ENCODE measurements at regions not wholly inside any gene's neighbourhood (a gene's known extent, or its start where the extent isn't known, plus 50 kb on each side); places are given as distances from the start of the nearest gene placed in this dataset.

DNA sequence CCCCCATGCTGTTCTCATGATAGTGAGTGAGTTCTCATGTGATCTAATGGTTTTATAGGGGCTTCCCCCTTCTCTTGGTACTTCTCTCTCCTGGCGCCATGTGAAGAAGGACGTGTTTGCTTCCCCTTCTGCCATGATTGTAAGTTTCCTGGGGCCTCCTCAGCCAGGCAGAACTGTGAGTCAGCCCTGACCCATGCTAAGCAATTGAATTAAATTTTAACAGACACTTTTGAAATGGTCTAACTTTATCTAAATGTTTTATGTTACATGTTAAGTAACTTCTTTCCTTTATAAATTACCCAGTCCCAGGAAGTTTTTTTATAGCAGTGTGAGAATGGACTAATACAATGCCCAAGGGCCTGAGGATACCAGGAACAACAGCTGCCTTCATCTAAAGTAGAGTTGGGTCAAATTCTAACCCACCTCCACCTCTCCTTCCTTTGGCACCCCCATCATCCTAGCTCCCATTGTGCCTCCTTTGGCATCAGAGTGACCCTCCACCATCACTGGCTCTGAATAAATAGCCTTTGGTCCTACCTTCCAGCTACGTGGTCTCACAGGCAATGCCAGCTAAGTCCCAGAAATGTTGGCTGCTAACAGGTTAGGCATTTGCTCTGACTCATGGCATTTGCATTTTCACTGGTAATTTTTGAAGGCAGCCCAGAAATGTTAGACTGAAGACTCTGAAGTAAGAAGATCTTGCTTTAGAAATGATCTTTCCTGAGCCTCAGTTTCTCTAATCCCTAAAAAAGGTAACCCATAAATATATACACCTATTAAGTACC lies 182.1 kb downstream of the MOSPD2 start:
- no peak for DNase-seq
- no peaks in the 10 kb centered on the region for H3K36me3 ChIP-seq
- TF ChIP-seq, protein P1, sequence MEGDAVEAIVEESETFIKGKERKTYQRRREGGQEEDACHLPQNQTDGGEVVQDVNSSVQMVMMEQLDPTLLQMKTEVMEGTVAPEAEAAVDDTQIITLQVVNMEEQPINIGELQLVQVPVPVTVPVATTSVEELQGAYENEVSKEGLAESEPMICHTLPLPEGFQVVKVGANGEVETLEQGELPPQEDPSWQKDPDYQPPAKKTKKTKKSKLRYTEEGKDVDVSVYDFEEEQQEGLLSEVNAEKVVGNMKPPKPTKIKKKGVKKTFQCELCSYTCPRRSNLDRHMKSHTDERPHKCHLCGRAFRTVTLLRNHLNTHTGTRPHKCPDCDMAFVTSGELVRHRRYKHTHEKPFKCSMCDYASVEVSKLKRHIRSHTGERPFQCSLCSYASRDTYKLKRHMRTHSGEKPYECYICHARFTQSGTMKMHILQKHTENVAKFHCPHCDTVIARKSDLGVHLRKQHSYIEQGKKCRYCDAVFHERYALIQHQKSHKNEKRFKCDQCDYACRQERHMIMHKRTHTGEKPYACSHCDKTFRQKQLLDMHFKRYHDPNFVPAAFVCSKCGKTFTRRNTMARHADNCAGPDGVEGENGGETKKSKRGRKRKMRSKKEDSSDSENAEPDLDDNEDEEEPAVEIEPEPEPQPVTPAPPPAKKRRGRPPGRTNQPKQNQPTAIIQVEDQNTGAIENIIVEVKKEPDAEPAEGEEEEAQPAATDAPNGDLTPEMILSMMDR (IDR thresholded peaks at IDR 0.05), result no peak
- TF ChIP-seq POLR2A (IDR thresholded peaks at IDR 0.05), result no peak

GRCh38 chrX:15050395-15050794 lies 177.2 kb downstream of the MOSPD2 start:
- TF ChIP-seq, protein P1 (IDR thresholded peaks at IDR 0.05), result no peak
- TF ChIP-seq POLR2A (IDR thresholded peaks at IDR 0.05), result no peak
- H3K27me3 ChIP-seq, result no peaks in the 10 kb centered on the region
- DNase-seq, result no peak

More for the DNA sequence above, 182.1 kb downstream of the MOSPD2 start:
- no peaks in the 10 kb centered on the region for H3K9me3 ChIP-seq
- H3K27ac ChIP-seq, result no peak overlapping the region
- H3K27me3 ChIP-seq, result no peaks in the 10 kb centered on the region
- H3K4me1 ChIP-seq, result no peaks in the 10 kb centered on the region
- H3K4me3 ChIP-seq, result no peak overlapping the region

GRCh38 chrX:15043538-15043937 lies 170.3 kb downstream of the MOSPD2 start:
- DNase-seq, result no peak
- H3K4me1 ChIP-seq, result no peaks in the 10 kb centered on the region
- no peaks in the 10 kb centered on the region for H3K27me3 ChIP-seq

More at GRCh38 chrX:15050395-15050794, 177.2 kb downstream of the MOSPD2 start:
- Histone ChIP-seq H3K27ac (no peak overlapping the region), H3K4me3 (no peak overlapping the region), H3K9me3 (no peaks in the 10 kb centered on the region), H3K4me1 (no peaks in the 10 kb centered on the region), H3K36me3 (no peaks in the 10 kb centered on the region)

DNA sequence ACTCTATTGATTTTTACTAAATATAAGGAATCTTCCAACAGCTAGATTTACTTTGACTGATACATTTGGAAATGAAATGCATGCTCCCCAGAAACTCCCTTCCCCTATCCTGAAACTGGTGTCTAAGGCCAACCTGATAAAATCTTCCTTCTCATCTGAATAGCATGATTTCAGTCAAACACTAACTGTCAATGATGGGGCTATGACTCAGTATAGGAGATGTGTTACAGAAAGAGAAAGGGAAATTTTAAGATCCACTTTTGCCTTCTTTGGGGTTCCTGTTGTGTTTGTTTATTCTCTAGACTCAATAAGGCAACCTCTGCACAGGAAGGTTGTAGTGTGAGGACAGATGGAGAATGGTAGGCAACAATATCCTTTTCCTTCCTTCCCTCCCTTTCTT lies 160.7 kb downstream of the MOSPD2 start:
- TF ChIP-seq, protein P1 (IDR thresholded peaks at IDR 0.05), result no peak
- TF ChIP-seq POLR2A (IDR thresholded peaks at IDR 0.05), result no peak
- Histone ChIP-seq H3K9me3 (no peaks in the 10 kb centered on the region), H3K27me3 (no peaks in the 10 kb centered on the region), H3K27ac (no peak overlapping the region), H3K36me3 (no peaks in the 10 kb centered on the region), H3K4me1 (no peaks in the 10 kb centered on the region), H3K4me3 (no peak overlapping the region)
- no peak for DNase-seq

More at GRCh38 chrX:15043538-15043937, 170.3 kb downstream of the MOSPD2 start:
- Histone ChIP-seq H3K27ac (no peak overlapping the region), H3K9me3 (no peaks in the 10 kb centered on the region), H3K4me3 (no peak overlapping the region), H3K36me3 (no peaks in the 10 kb centered on the region)
- TF ChIP-seq, protein P1 (IDR thresholded peaks at IDR 0.05), result no peak
- TF ChIP-seq POLR2A (IDR thresholded peaks at IDR 0.05), result no peak

- no peaks in the 10 kb centered on the region for H3K36me3 ChIP-seq
- H3K27ac ChIP-seq, result no peak overlapping the region
- H3K9me3 ChIP-seq, result no peaks in the 10 kb centered on the region
- DNase-seq, result no peak
- no peak overlapping the region for H3K4me3 ChIP-seq
- H3K27me3 ChIP-seq, result no peaks in the 10 kb centered on the region
- H3K4me1 ChIP-seq, result no peaks in the 10 kb centered on the region
- no peak for TF ChIP-seq POLR2A (IDR thresholded peaks at IDR 0.05)
- TF ChIP-seq, protein P1 (IDR thresholded peaks at IDR 0.05), result no peak
These were observed 144.3 kb downstream of the MOSPD2 start for GRCh38 chrX:15017491-15017890.

All from Peyer's patch (tissue), 4 donors.